OCI-LY3 (cell line): ENCODE measurements at regions not wholly inside any gene's neighbourhood (a gene's known extent, or its start where the extent isn't known, plus 50 kb on each side); places are given as distances from the start of the nearest gene placed in this dataset.

ENCODE experiments used
- EZH2phosphoT487 ChIP-seq: fragments of 200-600 bp; shearing (Covaris generic); IDR thresholded peaks from 2 replicates; pipeline ENCODE4 v1.6.1; 2018; ENCODE audit warnings: antibody characterized with exemption, mixed run types, low read depth
- TF ChIP-seq, protein P1 (sequence below): fragments of 200-600, 300-600 bp; sonication (generic); IDR thresholded peaks from 2 replicates; pipeline ENCODE4 v1.5.1; 2014; ENCODE audit warnings: antibody characterized with exemption, low read length, low read depth

DNA sequence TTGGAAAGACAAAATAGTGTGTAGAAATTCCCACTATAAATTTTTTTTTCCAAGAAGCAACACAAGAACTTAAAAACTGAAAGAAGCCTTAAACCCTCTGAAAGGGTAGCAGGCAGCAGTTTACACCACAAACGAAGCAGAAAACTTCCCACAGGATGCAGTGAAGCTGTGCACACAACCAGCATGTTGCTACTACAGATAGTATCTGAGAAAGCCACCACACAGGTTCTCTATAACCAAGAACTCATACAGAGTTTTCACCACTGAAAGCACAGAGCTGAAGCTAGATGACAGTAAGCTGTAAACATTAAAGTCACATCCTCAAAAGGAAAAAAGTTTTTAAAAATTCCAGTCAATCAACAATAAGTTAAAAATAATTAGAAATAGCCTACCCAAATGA is 333.6 kb upstream of the MON1B start:
- TF ChIP-seq, protein P1, sequence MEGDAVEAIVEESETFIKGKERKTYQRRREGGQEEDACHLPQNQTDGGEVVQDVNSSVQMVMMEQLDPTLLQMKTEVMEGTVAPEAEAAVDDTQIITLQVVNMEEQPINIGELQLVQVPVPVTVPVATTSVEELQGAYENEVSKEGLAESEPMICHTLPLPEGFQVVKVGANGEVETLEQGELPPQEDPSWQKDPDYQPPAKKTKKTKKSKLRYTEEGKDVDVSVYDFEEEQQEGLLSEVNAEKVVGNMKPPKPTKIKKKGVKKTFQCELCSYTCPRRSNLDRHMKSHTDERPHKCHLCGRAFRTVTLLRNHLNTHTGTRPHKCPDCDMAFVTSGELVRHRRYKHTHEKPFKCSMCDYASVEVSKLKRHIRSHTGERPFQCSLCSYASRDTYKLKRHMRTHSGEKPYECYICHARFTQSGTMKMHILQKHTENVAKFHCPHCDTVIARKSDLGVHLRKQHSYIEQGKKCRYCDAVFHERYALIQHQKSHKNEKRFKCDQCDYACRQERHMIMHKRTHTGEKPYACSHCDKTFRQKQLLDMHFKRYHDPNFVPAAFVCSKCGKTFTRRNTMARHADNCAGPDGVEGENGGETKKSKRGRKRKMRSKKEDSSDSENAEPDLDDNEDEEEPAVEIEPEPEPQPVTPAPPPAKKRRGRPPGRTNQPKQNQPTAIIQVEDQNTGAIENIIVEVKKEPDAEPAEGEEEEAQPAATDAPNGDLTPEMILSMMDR: no peak
- no peak for TF ChIP-seq EZH2phosphoT487
